H9 (cell line): ENCODE measurements at regions not wholly inside any gene's neighbourhood (a gene's known extent, or its start where the extent isn't known, plus 50 kb on each side); places are given as distances from the start of the nearest gene placed in this dataset.

Experiments
- DNase-seq: peaks from one replicate; pipeline ENCODE4 v3.0.0-alpha.2; 2017
- H2AFZ ChIP-seq: one replicate; pipeline ENCODE4 v1.6.1; 2013; ENCODE audit warnings: mild to moderate bottlenecking, low read length, control low read depth, moderate library complexity
- H2AK5ac ChIP-seq: 2 replicates; pipeline ENCODE4 v1.6.1; 2013; ENCODE audit warnings: low read length, control low read depth, mixed read lengths; ENCODE audit not compliant: insufficient read length
- H2BK120ac ChIP-seq: one replicate; pipeline ENCODE4 v1.6.1; 2013; ENCODE audit warnings: low read depth, mild to moderate bottlenecking, low read length, control low read depth, inconsistent platforms; ENCODE audit not compliant: poor library complexity, severe bottlenecking
- H2BK12ac ChIP-seq: 2 replicates; pipeline ENCODE4 v1.6.1; 2013; ENCODE audit warnings: low read length, control low read depth, mixed read lengths, low read depth; ENCODE audit not compliant: insufficient read length
- H2BK15ac ChIP-seq: 2 replicates; pipeline ENCODE4 v1.6.1; 2013; ENCODE audit warnings: low read depth, low read length, control low read depth
- H2BK20ac ChIP-seq: one replicate; pipeline ENCODE4 v1.6.1; 2013; ENCODE audit warnings: low read depth, mild to moderate bottlenecking, low read length, control low read depth, inconsistent platforms; ENCODE audit not compliant: poor library complexity, severe bottlenecking
- H2BK5ac ChIP-seq: 2 replicates; pipeline ENCODE4 v1.6.1; 2013; ENCODE audit warnings: low read length, control low read depth, mixed read lengths; ENCODE audit not compliant: insufficient read length
- H3K14ac ChIP-seq: 2 replicates; pipeline ENCODE4 v1.6.1; 2013; ENCODE audit warnings: low read length, control low read depth; ENCODE audit not compliant: insufficient read depth
- H3K18ac ChIP-seq: 2 replicates; pipeline ENCODE4 v1.6.1; 2013; ENCODE audit warnings: low read depth, mild to moderate bottlenecking, mixed read lengths, low read length, control low read depth; ENCODE audit not compliant: insufficient read length
- H3K23ac ChIP-seq: 2 replicates; pipeline ENCODE4 v1.6.1; 2013; ENCODE audit warnings: low read length, control low read depth, mixed read lengths, low read depth; ENCODE audit not compliant: insufficient read length
- H3K23me2 ChIP-seq: 2 replicates; pipeline ENCODE4 v1.6.1; 2013; ENCODE audit warnings: low read depth, mild to moderate bottlenecking, mixed read lengths, low read length, control low read depth; ENCODE audit not compliant: insufficient read length, poor library complexity, severe bottlenecking
- H3K27ac ChIP-seq: 2 replicates; pipeline ENCODE4 v1.5.1; 2013; ENCODE audit warnings: low read length, control low read depth, mixed read lengths, low read depth; ENCODE audit not compliant: insufficient read length
- H3K27me3 ChIP-seq: 2 replicates; pipeline ENCODE4 v1.6.1; 2013; ENCODE audit warnings: low read length, control low read depth, inconsistent platforms; ENCODE audit not compliant: insufficient read depth
- H3K4ac ChIP-seq: 2 replicates; pipeline ENCODE4 v1.6.1; 2013; ENCODE audit warnings: low read depth, mild to moderate bottlenecking, control low read depth, inconsistent platforms, low read length, moderate library complexity
- H3K4me1 ChIP-seq: 2 replicates; pipeline ENCODE4 v1.6.1; 2013; ENCODE audit warnings: low read length, control low read depth, inconsistent platforms; ENCODE audit not compliant: insufficient read depth
- H3K4me2 ChIP-seq: 2 replicates; pipeline ENCODE4 v1.6.1; 2013; ENCODE audit warnings: low read length, control low read depth, mixed read lengths; ENCODE audit not compliant: insufficient read length, insufficient read depth
- H3K56ac ChIP-seq: 2 replicates; pipeline ENCODE4 v1.6.1; 2013; ENCODE audit warnings: low read depth, mild to moderate bottlenecking, mixed read lengths, low read length, control low read depth; ENCODE audit not compliant: insufficient read length
- H3K79me1 ChIP-seq: 2 replicates; pipeline ENCODE4 v1.6.1; 2013; ENCODE audit warnings: low read depth, mild to moderate bottlenecking, moderate library complexity, low read length, control low read depth, inconsistent platforms; ENCODE audit not compliant: insufficient read depth, poor library complexity, severe bottlenecking
- H3K79me2 ChIP-seq: 2 replicates; pipeline ENCODE4 v1.6.1; 2013; ENCODE audit warnings: low read length, control low read depth, inconsistent platforms; ENCODE audit not compliant: insufficient read depth
- H3K9ac ChIP-seq: 2 replicates; pipeline ENCODE4 v1.6.1; 2013; ENCODE audit warnings: low read length, control low read depth, mixed read lengths; ENCODE audit not compliant: insufficient read length; ENCODE audit errors: extremely low read depth
- H3K9me3 ChIP-seq: one replicate; pipeline ENCODE4 v1.6.1; 2013; ENCODE audit warnings: low read depth, low read length, inconsistent platforms; ENCODE audit not compliant: control insufficient read depth
- H3T11ph ChIP-seq: one replicate; pipeline ENCODE4 v1.6.1; 2013; ENCODE audit warnings: mild to moderate bottlenecking, low read length, control low read depth, inconsistent platforms
- H4K20me1 ChIP-seq: one replicate; pipeline ENCODE4 v1.6.1; 2013; ENCODE audit not compliant: control insufficient read depth, insufficient read length, insufficient read depth
- H4K5ac ChIP-seq: 2 replicates; pipeline ENCODE4 v1.6.1; 2013; ENCODE audit warnings: low read depth, mild to moderate bottlenecking, mixed read lengths, low read length, control low read depth; ENCODE audit not compliant: insufficient read length
- H4K8ac ChIP-seq: replicated peaks from 2 replicates; pipeline ENCODE4 v1.6.1; 2013; ENCODE audit warnings: low read length, control low read depth, mixed read lengths, low read depth; ENCODE audit not compliant: insufficient read length
- H4K91ac ChIP-seq: 2 replicates; pipeline ENCODE4 v1.6.1; 2013; ENCODE audit warnings: low read depth, mild to moderate bottlenecking, moderate library complexity, mixed read lengths, low read length, control low read depth; ENCODE audit not compliant: insufficient read length
- H3K27ac Mint-ChIP-seq, 3 experiments: 2 replicates in 2 of 3; 3 replicates in 1 of 3; pipeline ENCODE4 v1.8.0; 2020 to 2021; ENCODE audit warnings: mixed read lengths in 3 of 3, mild to moderate bottlenecking in 1 of 3, moderate library complexity in 1 of 3
- H3K27me3 Mint-ChIP-seq: 2 replicates; pipeline ENCODE4 v1.8.0; 2021; ENCODE audit warnings: low read depth, mild to moderate bottlenecking, moderate library complexity, mixed read lengths
- H3K36me3 Mint-ChIP-seq, 3 experiments: 2 replicates in 2 of 3; 3 replicates in 1 of 3; pipeline ENCODE4 v1.8.0; 2020 to 2021; ENCODE audit warnings: low read depth in 3 of 3, mixed read lengths in 3 of 3; ENCODE audit not compliant: insufficient read depth in 1 of 3
- H3K4me1 Mint-ChIP-seq, 2 experiments: 2 replicates each; pipeline ENCODE4 v1.8.0; 2020; ENCODE audit warnings: mixed read lengths in 2 of 2
- H3K4me3 Mint-ChIP-seq, 2 experiments: 2 replicates in 1 of 2; 3 replicates in 1 of 2; pipeline ENCODE4 v1.8.0; 2020 to 2021; ENCODE audit warnings: mild to moderate bottlenecking in 2 of 2, mixed read lengths in 2 of 2, moderate library complexity in 1 of 2
- H3K9me3 Mint-ChIP-seq, 2 experiments: 2 replicates in 1 of 2; 3 replicates in 1 of 2; pipeline ENCODE4 v1.8.0; 2020; ENCODE audit warnings: mild to moderate bottlenecking in 2 of 2, mixed read lengths in 2 of 2, moderate library complexity in 1 of 2
- CTCF ChIP-seq: fragments of 200-600 bp; sonication (generic); conservative IDR thresholded peaks from 3 replicates; pipeline ENCODE4 v1.8.0; 2021; ENCODE audit warnings: antibody characterized with exemption, mild to moderate bottlenecking
- WGBS: extraction: QIAGEN DNeasy Blood & Tissue Kit; methylation state at CpG from one replicate; pipeline ENCODE4 v1.1.7; 2013; ENCODE audit warnings: missing lambda C conversion rate, low lambda C conversion rate, mixed read lengths; ENCODE audit not compliant: insufficient read length; ENCODE audit errors: extremely low coverage; 5-methylcytosine and 5-hydroxymethylcytosine counted together

GRCh38 chr5:92760550-92760949 lies 820.5 kb downstream of the NR2F1-AS1 start:
- Mint-ChIP-seq H3K4me3 (no peak overlapping the region), H3K27ac (no peak overlapping the region), H3K27me3 (no peaks in the 10 kb centered on the region), H3K4me1 (no peaks in the 10 kb centered on the region; a peak in 1 of 4 replicates), H3K36me3 (no peaks in the 10 kb centered on the region), H3K9me3 (no peaks in the 10 kb centered on the region)
- no peak overlapping the region for H2AFZ ChIP-seq
- no peak overlapping the region for H3K14ac ChIP-seq
- H2BK120ac ChIP-seq = no peak overlapping the region
- H3K27ac ChIP-seq = no peak overlapping the region
- H2AK5ac ChIP-seq = no peak overlapping the region
- no peak overlapping the region for H2BK20ac ChIP-seq
- H2BK12ac ChIP-seq = no peak overlapping the region
- no peak overlapping the region for H2BK15ac ChIP-seq
- H3K18ac ChIP-seq = no peak overlapping the region
- H3K79me2 ChIP-seq = no peaks in the 10 kb centered on the region
- no peak overlapping the region for H3T11ph ChIP-seq
- no peak overlapping the region for H3K56ac ChIP-seq
- WGBS = no CpG with 5 or more reads among the region's 2 CpGs
- no peaks in the 10 kb centered on the region for H3K23me2 ChIP-seq
- H3K4me2 ChIP-seq = no peak overlapping the region
- no peak overlapping the region for H3K23ac ChIP-seq
- H4K5ac ChIP-seq = no peak overlapping the region
- no peak overlapping the region for H4K91ac ChIP-seq
- no peaks in the 10 kb centered on the region for H3K27me3 ChIP-seq
- no peak overlapping the region for H4K8ac ChIP-seq
- no peak for DNase-seq
- H3K9ac ChIP-seq = no peak overlapping the region
- no peak overlapping the region for H2BK5ac ChIP-seq
- H3K79me1 ChIP-seq = no peaks in the 10 kb centered on the region
- TF ChIP-seq CTCF = no peak
- H3K4ac ChIP-seq = no peak overlapping the region
- no peaks in the 10 kb centered on the region for H3K9me3 ChIP-seq
- no peaks in the 10 kb centered on the region for H3K4me1 ChIP-seq
- no peaks in the 10 kb centered on the region for H4K20me1 ChIP-seq
